BLaER1 treated with 17β-estradiol and CSF1 and Interleukin-3, amounts not matched to agents 10 nM and 100 nM (cell line): ENCODE measurements at regions not wholly inside any gene's neighbourhood (a gene's known extent, or its start where the extent isn't known, plus 50 kb on each side); places are given as distances from the start of the nearest gene placed in this dataset.

ENCODE experiments used
- H3K27ac ChIP-seq, 11 experiments: shearing (Covaris generic); formaldehyde crosslinking; 2 replicates each; pipeline ENCODE4 v1.8.1; 2022
- H3K27me3 ChIP-seq, 11 experiments: shearing (Covaris generic); formaldehyde crosslinking; 2 replicates each; pipeline ENCODE4 v1.8.1; 2022
- H3K36me3 ChIP-seq, 11 experiments: shearing (Covaris generic); formaldehyde crosslinking; 2 replicates each; pipeline ENCODE4 v1.8.1; 2022
- H3K4me1 ChIP-seq, 10 experiments: shearing (Covaris generic); formaldehyde crosslinking; 2 replicates each; pipeline ENCODE4 v1.8.1; 2022
- H3K4me2 ChIP-seq, 11 experiments: shearing (Covaris generic); formaldehyde crosslinking; 2 replicates each; pipeline ENCODE4 v1.8.1; 2022
- H3K4me3 ChIP-seq, 10 experiments: shearing (Covaris generic); formaldehyde crosslinking; 2 replicates each; pipeline ENCODE4 v1.8.1; 2022
- H3K9ac ChIP-seq, 11 experiments: shearing (Covaris generic); formaldehyde crosslinking; 2 replicates each; pipeline ENCODE4 v1.8.1; 2022
- H3K9me3 ChIP-seq, 11 experiments: shearing (Covaris generic); formaldehyde crosslinking; replicated peaks in 1 of 11; 2 replicates each; pipeline ENCODE4 v1.8.1; 2022
- H4K20me1 ChIP-seq, 11 experiments: shearing (Covaris generic); formaldehyde crosslinking; 2 replicates each; pipeline ENCODE4 v1.8.1; 2022
- Cebpa-rat ChIP-seq, 11 experiments: shearing (Covaris generic); IDR thresholded peaks; 2 replicates each; pipeline ENCODE4 v1.8.1; 2022

GRCh38 chr4:32189788-32190187 is 1469.6 kb downstream of the PCDH7 start:
- Histone ChIP-seq H3K27me3 (no peaks in the 10 kb centered on the region), H3K4me3 (no peak overlapping the region), H3K4me2 (no peak overlapping the region), H3K36me3 (no peaks in the 10 kb centered on the region), H4K20me1 (no peaks in the 10 kb centered on the region), H3K9ac (no peak overlapping the region), H3K9me3 (peaks cover 6 to 14% (median 11%) of the 10 kb centered on the region in 11 experiments; a peak in 18 of 22 replicates), H3K27ac (no peak overlapping the region), H3K4me1 (no peaks in the 10 kb centered on the region)
- TF ChIP-seq Cebpa-rat (IDR thresholded peaks at IDR 0.05): no peak

DNA sequence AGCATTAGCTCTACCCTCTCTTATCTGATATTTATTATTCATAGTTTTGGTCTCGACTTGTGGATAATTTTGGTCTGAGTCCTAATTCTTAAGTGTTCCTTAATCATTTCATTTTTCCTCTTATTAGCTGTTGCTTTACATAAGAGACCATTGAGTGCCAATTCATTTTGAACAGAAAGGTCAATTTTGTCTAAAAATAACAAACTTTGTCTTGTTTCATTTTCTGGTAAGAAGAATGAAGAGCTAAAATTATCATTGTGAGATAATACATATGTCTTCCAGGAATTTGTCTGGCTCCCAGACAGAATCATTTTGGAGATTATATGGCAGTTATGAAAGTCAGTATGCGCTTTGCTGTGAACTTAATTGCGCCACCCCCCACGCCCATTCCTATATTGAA is 1471.8 kb downstream of the PCDH7 start:
- Histone ChIP-seq H3K4me3 (no peak overlapping the region), H3K9me3 (peaks cover 6 to 14% (median 11%) of the 10 kb centered on the region in 11 experiments; a peak in 18 of 22 replicates), H3K27ac (no peak overlapping the region), H3K36me3 (no peaks in the 10 kb centered on the region), H3K4me1 (peaks cover 0 to 3% (median 0%) of the 10 kb centered on the region in 10 experiments; a peak in 4 of 20 replicates), H4K20me1 (no peaks in the 10 kb centered on the region), H3K9ac (no peak overlapping the region), H3K27me3 (no peaks in the 10 kb centered on the region), H3K4me2 (no peak overlapping the region)
- TF ChIP-seq Cebpa-rat (IDR thresholded peaks at IDR 0.05): no peak

DNA sequence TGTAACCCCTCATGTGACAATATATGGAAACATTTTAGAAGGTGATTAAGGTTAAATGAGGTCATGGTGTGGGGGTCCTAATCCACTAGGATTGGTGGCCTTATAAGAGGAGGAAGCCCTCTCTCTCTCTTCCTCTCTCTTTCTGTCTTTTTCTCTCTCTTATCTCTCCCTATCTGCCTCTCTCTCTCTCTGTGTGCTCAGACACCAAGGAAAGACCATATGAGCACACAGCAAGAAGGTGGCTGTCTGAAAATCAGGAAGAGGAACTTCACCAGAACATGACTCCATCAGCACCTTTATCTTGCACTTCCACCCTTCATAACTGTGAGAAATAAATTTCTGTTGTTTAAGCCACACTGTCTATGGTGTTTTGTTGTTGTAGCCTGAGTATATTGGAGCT is 1472.2 kb downstream of the PCDH7 start:
- Histone ChIP-seq H3K27ac (no peak overlapping the region), H3K9ac (no peak overlapping the region), H3K4me2 (no peak overlapping the region), H3K36me3 (no peaks in the 10 kb centered on the region), H3K27me3 (no peaks in the 10 kb centered on the region), H3K4me1 (peaks cover 0 to 5% (median 0%) of the 10 kb centered on the region in 10 experiments; a peak in 4 of 20 replicates), H3K4me3 (no peak overlapping the region), H3K9me3 (peaks cover 6 to 14% (median 11%) of the 10 kb centered on the region in 11 experiments; a peak in 18 of 22 replicates), H4K20me1 (no peaks in the 10 kb centered on the region)
- TF ChIP-seq Cebpa-rat (IDR thresholded peaks at IDR 0.05): no peak

- Histone ChIP-seq H3K27ac (no peak overlapping the region), H3K4me2 (no peak overlapping the region), H3K4me1 (peaks cover 0 to 5% (median 0%) of the 10 kb centered on the region in 10 experiments; a peak in 4 of 20 replicates), H3K36me3 (no peaks in the 10 kb centered on the region), H3K9me3 (peaks cover 6 to 14% (median 11%) of the 10 kb centered on the region in 11 experiments; a peak in 18 of 22 replicates), H3K27me3 (no peaks in the 10 kb centered on the region), H4K20me1 (no peaks in the 10 kb centered on the region), H3K4me3 (no peak overlapping the region), H3K9ac (no peak overlapping the region)
- no peak for TF ChIP-seq Cebpa-rat (IDR thresholded peaks at IDR 0.05)
Observed at GRCh38 chr4:32192991-32193390, 1472.8 kb downstream of the PCDH7 start.

- H3K9me3 ChIP-seq: no peaks in the 10 kb centered on the region
- no peak overlapping the region for H3K27ac ChIP-seq
- TF ChIP-seq Cebpa-rat (IDR thresholded peaks at IDR 0.05): no peak
- no peaks in the 10 kb centered on the region for H3K36me3 ChIP-seq
- H3K4me3 ChIP-seq: no peak overlapping the region
- peaks cover 0 to 5% (median 0%) of the 10 kb centered on the region in 10 experiments; a peak in 4 of 20 replicates for H3K4me1 ChIP-seq
- no peak overlapping the region for H3K9ac ChIP-seq
- H4K20me1 ChIP-seq: no peaks in the 10 kb centered on the region
- H3K27me3 ChIP-seq: no peaks in the 10 kb centered on the region
- H3K4me2 ChIP-seq: peak overlapping the region in 3 of 11 experiments; percentile 14 to 29 (median 14); a peak in 5 of 22 replicates
Observed at GRCh38 chr4:32196950-32197688, 1477.0 kb downstream of the PCDH7 start.

GRCh38 chr4:32199639-32200038 is 1479.5 kb downstream of the PCDH7 start:
- no peak overlapping the region for H3K9ac ChIP-seq
- no peak for TF ChIP-seq Cebpa-rat (IDR thresholded peaks at IDR 0.05)
- no peak overlapping the region for H3K27ac ChIP-seq
- no peaks in the 10 kb centered on the region for H4K20me1 ChIP-seq
- H3K9me3 ChIP-seq: no peaks in the 10 kb centered on the region
- H3K36me3 ChIP-seq: no peaks in the 10 kb centered on the region
- no peaks in the 10 kb centered on the region for H3K27me3 ChIP-seq
- no peak overlapping the region for H3K4me3 ChIP-seq
- no peak overlapping the region for H3K4me2 ChIP-seq
- peaks cover 0 to 5% (median 0%) of the 10 kb centered on the region in 10 experiments; a peak in 4 of 20 replicates for H3K4me1 ChIP-seq

DNA sequence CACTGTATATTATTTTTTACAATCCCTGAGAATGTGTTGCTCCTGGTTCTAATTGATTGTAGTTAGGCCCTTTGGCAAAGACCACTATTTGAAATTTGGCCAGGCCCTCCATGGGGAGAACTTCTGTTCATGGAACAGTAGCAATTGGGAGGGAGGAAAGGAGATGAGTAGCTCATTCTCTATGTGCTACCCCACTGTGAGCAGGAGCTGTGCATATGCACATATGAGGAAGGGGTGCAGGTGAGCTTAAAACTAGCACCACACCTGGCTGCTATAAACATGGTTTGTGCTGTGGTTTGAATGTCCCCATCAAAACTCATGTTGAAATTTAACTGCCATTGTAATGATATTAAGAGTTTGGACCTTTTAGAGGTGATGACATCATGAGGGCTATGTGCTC is 1483.2 kb downstream of the PCDH7 start:
- Histone ChIP-seq H3K36me3 (no peaks in the 10 kb centered on the region), H3K9me3 (peaks cover 4 to 13% (median 9%) of the 10 kb centered on the region in 11 experiments; a peak in 13 of 22 replicates), H3K27me3 (no peaks in the 10 kb centered on the region), H3K4me2 (no peak overlapping the region), H3K9ac (no peak overlapping the region), H3K27ac (no peak overlapping the region), H4K20me1 (no peaks in the 10 kb centered on the region), H3K4me1 (no peaks in the 10 kb centered on the region), H3K4me3 (no peak overlapping the region)
- no peak for TF ChIP-seq Cebpa-rat (IDR thresholded peaks at IDR 0.05)

DNA sequence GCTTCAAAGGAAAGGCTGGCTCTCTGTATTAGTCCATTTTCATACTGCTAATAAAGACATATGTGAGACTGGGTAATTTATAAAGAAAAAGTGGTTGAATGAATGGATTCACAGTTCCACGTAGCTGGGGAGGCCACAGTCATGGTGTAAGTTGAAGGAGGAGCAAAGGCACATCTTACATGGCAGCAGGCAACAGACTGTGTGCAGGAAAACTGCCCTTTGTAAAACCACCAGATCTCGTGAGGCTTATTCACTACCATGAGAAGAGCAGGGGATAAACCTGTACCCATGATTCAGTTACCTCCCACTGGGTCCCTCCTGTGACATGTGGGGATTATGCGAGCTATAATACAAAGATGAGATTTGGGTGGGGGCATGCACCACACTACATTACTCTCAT is 1486.6 kb downstream of the PCDH7 start:
- H3K4me1 ChIP-seq: no peaks in the 10 kb centered on the region
- no peak overlapping the region for H3K27ac ChIP-seq
- H3K9ac ChIP-seq: no peak overlapping the region
- peaks cover 6 to 13% (median 9%) of the 10 kb centered on the region in 11 experiments; a peak in 13 of 22 replicates for H3K9me3 ChIP-seq
- TF ChIP-seq Cebpa-rat (IDR thresholded peaks at IDR 0.05): no peak
- H3K36me3 ChIP-seq: no peaks in the 10 kb centered on the region
- H3K4me2 ChIP-seq: no peak overlapping the region
- H4K20me1 ChIP-seq: no peaks in the 10 kb centered on the region
- no peaks in the 10 kb centered on the region for H3K27me3 ChIP-seq
- H3K4me3 ChIP-seq: no peak overlapping the region

- H3K9me3 ChIP-seq: peaks cover 6 to 13% (median 9%) of the 10 kb centered on the region in 11 experiments; a peak in 13 of 22 replicates
- H3K9ac ChIP-seq: no peak overlapping the region
- TF ChIP-seq Cebpa-rat (IDR thresholded peaks at IDR 0.05): no peak
- H3K4me2 ChIP-seq: no peak overlapping the region
- no peaks in the 10 kb centered on the region for H3K4me1 ChIP-seq
- H3K27me3 ChIP-seq: no peaks in the 10 kb centered on the region
- H3K27ac ChIP-seq: no peak overlapping the region
- H3K36me3 ChIP-seq: no peaks in the 10 kb centered on the region
- H3K4me3 ChIP-seq: no peak overlapping the region
- no peaks in the 10 kb centered on the region for H4K20me1 ChIP-seq
Observed at GRCh38 chr4:32207456-32207855, 1487.3 kb downstream of the PCDH7 start.

GRCh38 chr4:32215277-32215676 is 1495.1 kb downstream of the PCDH7 start:
- no peaks in the 10 kb centered on the region for H3K27me3 ChIP-seq
- no peak for TF ChIP-seq Cebpa-rat (IDR thresholded peaks at IDR 0.05)
- H3K4me1 ChIP-seq: no peaks in the 10 kb centered on the region
- H3K9ac ChIP-seq: no peak overlapping the region
- H3K4me2 ChIP-seq: no peak overlapping the region
- no peak overlapping the region for H3K27ac ChIP-seq
- no peaks in the 10 kb centered on the region for H3K36me3 ChIP-seq
- H4K20me1 ChIP-seq: no peaks in the 10 kb centered on the region; a peak in 1 of 22 replicates
- H3K9me3 ChIP-seq: no peaks in the 10 kb centered on the region
- H3K4me3 ChIP-seq: no peak overlapping the region
